ENCODE measurements at regions not wholly inside any gene's neighbourhood (a gene's known extent, or its start where the extent isn't known, plus 50 kb on each side); places are given as distances from the start of the nearest gene placed in this dataset.

- DNase-seq (ENCODE audit: low read depth), result no peak
Measured at GRCh38 chr5:27612161-27612560, 573.8 kb upstream of the CDH9 start.

- DNase-seq (ENCODE audit: low read depth), result no peak
Measured at GRCh38 chr5:27608992-27609391, 570.6 kb upstream of the CDH9 start.

- no peak for DNase-seq (ENCODE audit: low read depth)
Measured at GRCh38 chr5:27598576-27598975, 560.2 kb upstream of the CDH9 start.

GRCh38 chr5:27594141-27594540, 555.8 kb upstream of the CDH9 start:
- no peak for DNase-seq (ENCODE audit: low read depth)

GRCh38 chr5:27592231-27592630, 553.8 kb upstream of the CDH9 start:
- peak; percentile 30 for DNase-seq (ENCODE audit: low read depth)

- no peak for DNase-seq (ENCODE audit: low read depth)
Measured at GRCh38 chr5:27590503-27590902, 552.1 kb upstream of the CDH9 start.

GRCh38 chr5:27578279-27578678, 539.9 kb upstream of the CDH9 start:
- no peak for DNase-seq (ENCODE audit: low read depth)

- DNase-seq (ENCODE audit: low read depth), result no peak
Measured at GRCh38 chr5:27571681-27572080, 533.3 kb upstream of the CDH9 start.

GRCh38 chr5:27568811-27569210, 530.4 kb upstream of the CDH9 start:
- peak; percentile 67 for DNase-seq (ENCODE audit: low read depth)

GRCh38 chr5:27561408-27561807, 523.0 kb upstream of the CDH9 start:
- DNase-seq (ENCODE audit: low read depth), result no peak

- DNase-seq (ENCODE audit: low read depth), result no peak
Measured at GRCh38 chr5:27548484-27548883, 510.1 kb upstream of the CDH9 start.

- no peak for DNase-seq (ENCODE audit: low read depth)
Measured at GRCh38 chr5:27535031-27535557, 496.7 kb upstream of the CDH9 start.

GRCh38 chr5:27532305-27532704, 493.9 kb upstream of the CDH9 start:
- no peak for DNase-seq (ENCODE audit: low read depth)

- DNase-seq (ENCODE audit: low read depth), result no peak
Measured at GRCh38 chr5:27524515-27524914, 486.1 kb upstream of the CDH9 start.

- no peak for DNase-seq (ENCODE audit: low read depth)
Measured at GRCh38 chr5:27523629-27524028, 485.2 kb upstream of the CDH9 start.

- no peak for DNase-seq (ENCODE audit: low read depth)
Measured at GRCh38 chr5:27516437-27516836, 478.1 kb upstream of the CDH9 start.

- DNase-seq (ENCODE audit: low read depth), result no peak
Measured at GRCh38 chr5:27511061-27511460, 472.7 kb upstream of the CDH9 start.

GRCh38 chr5:27503813-27504212, 465.4 kb upstream of the CDH9 start:
- DNase-seq (ENCODE audit: low read depth), result no peak

GRCh38 chr5:27502236-27502635, 463.9 kb upstream of the CDH9 start:
- DNase-seq (ENCODE audit: low read depth), result no peak

GRCh38 chr5:27497491-27497890, 459.1 kb upstream of the CDH9 start:
- no peak for DNase-seq (ENCODE audit: low read depth)

GRCh38 chr5:27494887-27495286, 456.5 kb upstream of the CDH9 start:
- DNase-seq (ENCODE audit: low read depth), result no peak

GRCh38 chr5:27491746-27492439, 453.5 kb upstream of the CDH9 start:
- no peak for DNase-seq (ENCODE audit: low read depth)

- no peak for DNase-seq (ENCODE audit: low read depth)
Measured at GRCh38 chr5:27491047-27491446, 452.7 kb upstream of the CDH9 start.

- DNase-seq (ENCODE audit: low read depth), result no peak
Measured at GRCh38 chr5:27489701-27490100, 451.3 kb upstream of the CDH9 start.
